IPS-NIHi11 (cell line): ENCODE measurements at regions not wholly inside any gene's neighbourhood (a gene's known extent, or its start where the extent isn't known, plus 50 kb on each side); places are given as distances from the start of the nearest gene placed in this dataset.
"Not testable (repeated sequence)": the region's sequence is repeated elsewhere in the genome, so short reads cannot be mapped to it uniquely, and the experiment has no call there.

Experiments used
- DNase-seq: peaks from one replicate; pipeline ENCODE4 v3.0.0; 2012; ENCODE audit warnings: mixed read lengths, low spot score

DNA sequence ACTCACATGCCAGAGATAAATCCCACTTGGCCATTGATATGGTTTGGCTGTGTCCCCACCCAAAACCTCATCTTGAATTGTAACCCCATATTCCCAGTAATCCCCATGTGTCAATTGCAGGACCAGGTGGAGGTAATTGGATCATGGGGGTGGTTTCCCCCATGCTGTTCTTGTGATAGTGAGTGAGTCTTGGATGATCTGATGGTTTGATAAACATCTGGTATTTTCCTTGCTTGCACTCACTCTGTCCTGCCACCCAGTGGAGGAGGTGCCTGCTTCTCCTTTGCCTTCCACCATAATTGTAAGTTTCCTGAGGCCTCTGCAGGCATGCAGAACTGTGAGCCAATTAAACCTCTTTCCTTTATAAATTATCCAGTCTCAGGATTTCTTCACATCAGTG, 50.4 kb upstream of the B3GAT2 start:
- not testable (repeated sequence) for DNase-seq

DNA sequence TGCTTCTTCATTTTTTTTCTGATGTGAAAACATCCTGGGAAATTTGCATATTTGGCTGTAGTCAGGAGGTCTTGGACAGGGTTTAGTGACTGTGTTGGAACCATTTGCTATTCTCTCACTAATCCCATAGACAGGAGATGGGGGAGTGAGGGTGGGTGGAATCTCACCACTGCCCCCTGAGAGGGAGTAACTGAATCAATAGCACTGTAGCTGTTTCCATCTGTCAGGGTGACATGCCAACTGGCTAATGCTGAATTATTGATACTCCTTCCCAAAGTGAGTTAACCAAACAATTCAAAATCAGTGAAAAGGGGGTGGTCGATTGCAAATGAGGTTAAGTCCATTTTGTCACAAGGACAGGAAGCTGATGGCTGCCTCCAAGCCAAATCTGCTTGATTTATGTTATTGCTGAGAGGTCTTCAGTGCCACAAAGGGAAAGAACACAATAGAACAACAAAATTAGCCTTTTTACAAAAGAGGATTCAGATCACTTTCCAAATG, 55.1 kb upstream of the B3GAT2 start:
- no peak for DNase-seq

DNA sequence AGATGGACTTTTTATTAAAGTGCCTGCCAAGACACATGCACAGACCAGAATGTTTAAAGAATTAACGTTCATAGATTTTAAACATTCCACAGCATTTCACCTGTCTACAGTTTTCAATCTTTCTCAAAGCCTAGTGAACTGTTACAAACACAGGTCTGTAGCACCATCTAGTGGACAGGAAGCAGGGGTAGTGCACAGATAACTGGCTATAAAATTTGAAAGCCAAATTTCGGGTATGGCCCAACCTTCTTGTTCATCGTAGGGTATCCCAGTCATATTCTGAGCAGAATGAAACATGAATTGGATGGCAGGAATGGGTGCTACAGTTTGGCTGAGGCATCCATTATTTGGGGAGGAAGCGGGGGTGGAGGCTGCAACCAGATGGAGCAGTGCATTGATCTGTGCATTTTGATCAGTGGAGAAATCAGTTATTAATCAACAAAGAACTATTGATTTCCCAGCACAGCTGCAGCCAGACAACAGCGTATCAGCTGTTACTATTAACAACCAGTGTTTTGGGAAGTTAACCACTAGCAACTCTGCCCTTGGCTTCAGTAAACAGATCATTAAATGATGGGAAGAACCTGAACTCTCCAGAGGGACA, 56.1 kb upstream of the B3GAT2 start:
- peak; percentile 70 for DNase-seq

DNA sequence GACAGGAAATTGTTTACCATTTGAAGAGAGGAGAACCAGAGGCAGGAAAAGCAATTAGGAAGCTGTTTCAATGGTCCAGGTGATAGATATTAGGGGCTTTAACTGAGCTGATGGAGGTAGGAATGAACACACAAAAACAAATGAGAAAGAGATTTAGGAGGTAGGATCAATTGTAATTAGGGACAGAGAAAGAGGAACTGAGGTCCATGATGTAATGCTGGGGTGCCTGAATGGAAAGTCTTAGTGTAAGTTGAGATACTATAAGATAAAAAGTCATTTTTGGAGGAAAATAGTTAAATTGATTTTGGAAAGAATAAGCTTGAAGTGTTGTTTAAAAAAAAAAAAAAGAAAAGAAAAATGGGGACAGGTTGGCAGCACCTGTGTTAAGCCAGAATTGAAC, 58.5 kb upstream of the B3GAT2 start:
- DNase-seq: no peak

DNA sequence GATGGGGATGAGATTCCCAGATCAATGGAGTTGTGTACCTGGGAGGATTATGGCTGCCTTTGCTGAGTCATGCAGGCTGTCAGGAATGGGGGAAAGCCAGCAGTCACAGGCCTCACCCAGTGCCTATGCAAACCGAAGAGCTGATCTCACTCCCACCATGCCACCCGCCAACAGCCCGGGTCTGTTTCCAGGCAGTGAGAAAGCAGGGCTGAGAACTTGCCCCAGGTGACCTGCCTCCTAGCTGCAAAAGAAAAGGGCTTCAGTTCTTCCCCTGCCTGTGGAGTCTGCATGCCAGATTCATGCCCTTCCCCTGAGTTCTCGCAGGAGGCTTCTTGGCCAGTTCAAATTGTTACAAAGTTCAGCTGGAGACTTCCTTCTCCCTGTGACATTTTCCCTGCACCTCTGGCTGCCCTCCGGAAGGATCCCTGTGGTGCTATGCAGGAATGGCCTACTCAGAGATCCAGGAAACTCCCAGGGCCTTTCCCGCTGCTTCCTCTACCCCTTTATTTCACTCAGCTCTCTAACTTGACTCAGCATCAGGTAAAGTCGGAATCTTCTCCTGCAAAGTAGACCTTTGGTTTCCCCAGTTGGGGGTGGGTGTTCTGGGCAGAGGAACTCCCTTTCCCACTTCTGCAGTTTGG, 71.5 kb upstream of the B3GAT2 start:
- DNase-seq: no peak

DNA sequence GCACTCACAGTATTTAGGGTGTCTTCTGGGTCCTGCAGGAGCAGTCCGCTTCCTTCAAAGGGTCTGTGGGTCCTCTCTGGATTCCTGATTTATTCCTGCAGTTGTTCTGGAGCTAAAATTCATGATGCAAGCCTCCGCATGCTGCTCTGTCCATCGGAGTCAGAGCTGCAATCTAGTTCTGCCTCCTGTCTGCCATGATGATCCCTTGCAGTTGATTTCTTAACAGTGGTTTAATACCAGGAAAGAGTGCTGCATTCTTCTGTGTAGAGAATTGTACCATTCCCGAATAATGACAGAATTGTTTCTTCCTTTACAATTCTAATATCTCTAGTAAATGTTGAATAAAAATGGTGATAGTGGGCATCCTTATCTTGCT, 72.0 kb upstream of the B3GAT2 start:
- DNase-seq: no peak

DNA sequence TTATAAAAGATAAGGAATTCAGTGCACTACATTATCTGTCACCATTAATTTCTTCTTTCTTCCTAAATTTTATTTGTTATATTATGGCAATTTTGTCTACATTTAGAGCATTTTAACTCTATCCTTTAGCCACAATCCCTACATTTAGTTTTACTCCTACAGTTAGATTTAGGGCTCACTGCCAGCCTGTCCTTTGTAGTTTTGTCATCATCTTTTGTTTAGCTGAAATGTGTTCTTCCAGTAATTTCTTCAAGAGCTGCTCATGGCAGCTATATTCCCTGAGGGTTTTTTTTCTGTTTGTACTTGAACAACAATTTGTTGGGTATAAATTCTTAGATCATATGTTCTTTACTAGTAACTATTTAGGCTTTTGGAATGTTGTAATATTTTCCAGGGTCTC, 72.7 kb upstream of the B3GAT2 start:
- no peak for DNase-seq

DNA sequence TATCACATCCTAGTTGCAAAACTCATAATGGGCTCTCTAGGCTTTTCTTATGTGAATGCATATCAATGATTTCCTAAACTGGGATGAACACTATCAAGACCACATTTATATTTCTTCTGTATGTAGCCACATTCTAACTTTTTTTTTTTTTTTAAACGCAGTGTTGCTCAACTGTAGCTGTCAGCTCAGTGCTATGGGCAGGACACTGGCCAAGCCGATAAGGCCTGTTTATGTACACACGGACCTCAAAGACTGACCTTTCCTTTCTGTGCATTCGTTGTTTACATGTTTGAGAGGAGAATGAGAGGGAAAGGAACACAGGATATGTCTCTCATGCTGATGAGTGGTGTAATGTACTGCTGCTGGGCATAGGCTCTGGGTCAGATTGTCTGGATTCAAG, 75.1 kb upstream of the B3GAT2 start:
- no peak for DNase-seq

DNA sequence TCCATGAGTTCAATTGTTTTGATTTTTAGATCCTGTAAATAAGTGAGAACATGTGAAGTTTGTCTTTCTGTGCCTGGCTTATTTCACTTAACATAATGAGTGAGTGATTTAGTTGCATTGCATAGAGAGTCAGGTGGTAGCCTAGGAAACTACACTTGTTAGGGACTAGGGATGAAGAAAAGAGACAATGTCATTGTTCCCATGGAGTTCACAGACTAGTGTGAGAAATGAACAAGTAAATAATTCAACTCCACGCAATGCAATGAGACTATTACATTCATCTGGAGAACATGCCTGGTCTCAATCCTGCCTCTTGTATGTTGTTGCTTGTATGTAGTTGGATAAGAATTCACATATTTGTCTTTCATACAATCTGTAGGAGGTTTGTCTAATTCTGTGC, 76.3 kb upstream of the B3GAT2 start:
- DNase-seq: no peak

DNA sequence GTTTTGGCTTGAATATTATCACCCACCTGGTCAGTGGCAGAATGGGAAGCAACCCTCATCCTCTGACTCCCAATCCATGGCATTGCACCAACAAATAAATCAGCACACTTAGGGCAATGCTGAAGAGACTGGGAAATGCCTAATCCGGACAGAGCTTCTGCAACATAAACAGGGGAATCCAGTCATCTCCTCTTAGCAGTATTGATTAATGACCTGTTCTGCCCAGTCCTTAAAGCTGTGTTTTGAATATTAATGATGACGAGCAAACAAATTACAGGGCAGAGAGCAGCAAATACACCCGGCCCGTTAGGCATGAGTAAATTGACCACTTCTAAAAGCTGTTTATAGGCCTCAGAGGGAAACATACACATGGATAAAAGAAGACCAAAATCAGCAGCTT, 77.0 kb upstream of the B3GAT2 start:
- DNase-seq: no peak

DNA sequence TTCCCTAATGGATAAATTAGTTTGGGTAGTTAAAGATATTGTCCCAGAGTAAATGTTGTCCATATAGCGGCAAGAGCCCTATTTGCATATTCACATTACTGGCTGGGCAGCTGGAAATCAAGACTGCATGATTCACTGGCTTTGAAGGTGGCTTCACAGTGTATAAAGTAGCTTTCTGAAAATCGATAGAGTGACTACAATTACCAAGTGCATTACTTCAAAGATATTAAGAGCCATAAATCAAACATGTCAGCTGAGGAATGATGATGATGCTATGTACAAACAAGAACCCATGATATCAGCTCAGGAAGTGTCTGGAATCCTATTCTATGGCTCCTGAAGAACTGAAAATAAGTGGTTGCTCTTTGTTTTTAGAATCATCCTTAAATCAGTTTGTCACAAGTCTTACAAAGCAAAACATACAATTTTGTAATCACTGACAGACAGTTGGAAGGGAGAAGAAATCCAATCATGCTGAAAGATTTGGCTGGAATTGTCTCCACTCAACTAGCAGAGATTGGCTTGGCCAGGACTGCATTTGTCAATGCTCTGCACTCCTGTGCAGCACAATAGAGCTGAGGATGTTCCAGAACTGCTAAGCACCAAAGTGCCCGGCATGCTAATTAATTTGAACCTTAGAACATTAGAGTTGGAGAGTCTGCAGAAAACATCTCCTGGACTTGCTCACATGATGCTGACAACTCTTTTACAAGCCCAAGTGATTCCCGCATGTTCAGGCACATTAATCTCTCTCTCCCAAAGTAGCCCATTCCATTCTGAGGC, 77.9 kb upstream of the B3GAT2 start:
- no peak for DNase-seq

DNA sequence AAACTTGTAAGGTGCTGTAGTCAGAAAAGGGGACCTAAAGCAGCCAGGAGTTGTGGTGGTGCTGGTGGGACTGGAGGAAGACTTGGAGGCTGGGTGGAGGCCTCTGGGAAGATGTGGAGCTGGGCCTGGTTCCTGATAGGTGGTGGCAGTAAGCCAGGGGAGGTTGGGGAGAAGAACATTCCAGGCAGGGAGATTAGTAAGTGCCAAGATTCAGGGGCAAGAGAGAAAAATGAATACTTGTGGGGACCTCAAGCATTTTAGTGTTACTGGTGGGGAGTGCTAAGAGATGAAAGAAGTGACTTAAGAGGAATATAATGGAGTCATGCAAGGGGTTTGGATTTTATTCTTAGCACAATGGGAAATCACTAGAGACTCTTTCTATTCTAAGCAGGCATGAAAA, 79.0 kb upstream of the B3GAT2 start:
- DNase-seq: no peak

DNA sequence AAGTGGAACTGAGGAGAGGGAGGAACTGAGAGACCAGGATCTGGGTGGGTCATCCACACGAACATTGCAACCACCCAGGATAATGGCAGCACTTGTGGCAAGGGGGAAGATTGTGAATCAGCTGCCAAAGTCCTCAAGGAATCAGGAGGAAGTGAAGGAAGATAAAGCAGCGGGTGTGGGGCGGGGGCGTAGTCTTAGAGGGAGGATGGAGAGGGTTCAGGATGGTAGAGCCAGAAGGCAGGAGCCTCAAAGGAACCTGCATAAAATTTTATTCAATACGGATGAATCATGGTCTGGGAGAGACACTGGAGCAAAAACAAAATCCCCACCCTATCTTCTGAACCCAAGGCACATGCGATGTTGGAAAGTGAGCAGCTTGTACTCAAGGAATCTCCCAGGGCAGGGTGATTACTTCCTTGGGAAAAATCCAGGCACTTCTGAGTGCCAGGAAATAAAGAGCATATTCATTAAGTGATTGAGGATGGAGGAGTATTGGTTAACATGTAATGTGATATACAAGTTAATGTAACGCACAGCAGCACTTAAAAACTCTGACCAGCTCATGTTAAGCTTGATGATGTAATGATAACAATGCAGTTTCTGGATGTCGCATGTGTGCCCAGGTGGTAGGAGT, 82.0 kb upstream of the B3GAT2 start:
- DNase-seq: no peak

DNA sequence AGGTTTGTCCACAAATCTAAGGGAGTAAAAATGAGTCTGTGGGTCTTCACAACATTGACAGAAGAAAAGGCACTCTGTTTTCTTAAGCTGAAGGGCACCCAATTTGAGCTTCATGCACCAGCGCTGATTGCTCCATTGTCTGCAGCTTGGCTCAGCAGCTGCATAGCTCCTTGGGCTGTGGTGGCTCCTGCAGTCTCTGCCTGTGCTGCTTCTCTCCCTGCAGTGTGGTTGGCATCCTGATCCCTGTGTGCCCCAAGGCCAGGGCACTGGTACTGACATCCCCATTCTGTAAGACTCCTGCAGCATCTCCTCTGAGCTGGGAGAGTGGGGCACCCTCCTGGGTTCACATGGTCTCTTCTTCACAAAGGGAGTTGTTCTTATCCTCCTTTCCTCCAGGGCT, 83.2 kb upstream of the B3GAT2 start:
- no peak for DNase-seq

DNA sequence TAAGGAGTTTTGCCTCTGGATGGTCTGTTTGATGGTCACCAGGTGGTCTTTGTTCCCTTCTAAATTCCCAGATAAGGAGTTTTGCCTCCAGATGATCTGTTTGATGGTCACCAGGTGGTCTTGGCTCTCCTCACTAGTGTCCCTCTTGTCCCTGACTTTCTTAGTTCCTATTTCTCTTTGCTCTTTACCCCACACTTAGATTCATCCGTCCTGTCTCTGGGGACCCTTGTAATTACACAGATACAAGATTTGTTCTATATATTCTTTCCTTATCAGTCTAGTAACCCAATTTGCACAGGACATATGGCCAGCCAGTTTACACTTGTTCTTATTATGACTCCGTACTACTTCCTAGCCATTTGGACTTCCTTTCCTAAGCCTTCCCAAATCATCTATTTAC, 84.0 kb upstream of the B3GAT2 start:
- DNase-seq: no peak

DNA sequence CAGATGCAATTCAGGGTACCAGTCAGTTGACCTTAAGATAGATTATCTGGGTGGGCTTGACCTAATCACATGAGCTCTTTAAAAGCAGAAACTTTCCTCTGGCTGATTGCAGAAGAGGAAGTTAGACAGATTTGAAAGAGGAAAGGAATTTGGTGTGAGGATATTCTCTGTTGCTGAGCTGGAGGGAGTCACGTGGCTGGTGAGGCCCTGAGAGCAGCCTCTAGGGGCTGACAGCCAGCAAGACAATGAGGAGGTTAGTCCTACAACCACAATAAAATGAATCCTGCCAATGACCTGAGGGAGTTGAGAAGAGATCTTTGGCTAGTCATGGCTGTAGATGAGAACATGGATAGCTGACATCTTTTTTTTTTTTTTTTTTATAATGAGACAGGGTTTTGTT, 87.0 kb upstream of the B3GAT2 start:
- no peak for DNase-seq

DNA sequence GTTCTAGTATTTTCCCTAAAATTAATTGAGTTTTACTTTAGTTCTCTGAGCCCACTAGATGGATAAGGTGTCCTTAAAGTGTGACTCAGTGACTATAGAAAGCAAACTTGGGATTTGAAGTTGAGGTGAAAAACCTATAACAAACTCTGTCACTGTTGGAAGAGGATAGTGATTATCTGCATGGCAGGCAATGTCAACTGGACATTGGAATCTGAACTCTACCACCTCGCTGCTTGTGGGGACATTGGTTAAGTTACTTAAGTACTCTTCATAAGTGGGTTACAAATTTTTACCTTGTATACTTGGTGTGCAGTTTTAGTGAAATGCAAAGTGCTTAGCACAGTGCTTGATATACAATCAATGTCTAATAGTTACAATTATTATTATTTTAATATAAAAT, 87.9 kb upstream of the B3GAT2 start:
- DNase-seq: no peak

DNA sequence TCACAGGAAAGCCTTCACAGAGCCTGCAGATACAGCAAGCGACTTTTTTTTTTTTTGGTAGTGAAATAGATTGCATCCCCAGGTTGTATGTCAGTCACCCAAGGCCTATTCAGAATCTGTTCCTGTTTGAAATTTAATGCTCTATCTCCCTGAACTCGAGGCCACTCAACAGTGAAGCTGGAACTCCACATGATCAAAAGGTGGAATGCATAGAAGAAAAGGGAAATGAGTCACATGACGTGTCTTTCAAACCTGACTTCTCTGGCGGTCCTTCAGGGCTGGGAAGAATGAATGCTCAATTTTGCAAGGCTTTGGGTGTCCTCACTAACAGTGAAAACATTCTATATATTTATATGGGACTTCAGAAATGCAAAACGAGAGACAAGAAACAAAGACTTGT, 88.4 kb upstream of the B3GAT2 start:
- no peak for DNase-seq

DNA sequence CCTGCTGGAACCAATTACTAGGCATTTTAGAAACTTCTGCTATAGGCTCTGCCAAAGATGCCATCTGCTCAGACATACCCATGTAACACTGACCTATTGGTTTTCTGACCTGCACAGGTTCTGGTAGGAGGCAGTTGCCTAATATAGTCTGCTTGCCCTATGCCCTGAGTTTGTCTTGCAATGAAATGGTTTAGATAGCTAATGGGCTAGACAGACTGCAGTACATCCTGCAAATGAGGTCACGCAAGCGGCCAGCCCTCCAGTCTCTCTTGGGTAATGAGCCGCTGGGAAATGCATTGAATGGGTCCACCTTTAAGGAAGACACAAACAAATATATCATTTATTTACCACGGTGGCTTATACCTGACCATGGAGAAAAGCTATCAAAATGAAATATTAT, 90.6 kb upstream of the B3GAT2 start:
- no peak for DNase-seq

DNA sequence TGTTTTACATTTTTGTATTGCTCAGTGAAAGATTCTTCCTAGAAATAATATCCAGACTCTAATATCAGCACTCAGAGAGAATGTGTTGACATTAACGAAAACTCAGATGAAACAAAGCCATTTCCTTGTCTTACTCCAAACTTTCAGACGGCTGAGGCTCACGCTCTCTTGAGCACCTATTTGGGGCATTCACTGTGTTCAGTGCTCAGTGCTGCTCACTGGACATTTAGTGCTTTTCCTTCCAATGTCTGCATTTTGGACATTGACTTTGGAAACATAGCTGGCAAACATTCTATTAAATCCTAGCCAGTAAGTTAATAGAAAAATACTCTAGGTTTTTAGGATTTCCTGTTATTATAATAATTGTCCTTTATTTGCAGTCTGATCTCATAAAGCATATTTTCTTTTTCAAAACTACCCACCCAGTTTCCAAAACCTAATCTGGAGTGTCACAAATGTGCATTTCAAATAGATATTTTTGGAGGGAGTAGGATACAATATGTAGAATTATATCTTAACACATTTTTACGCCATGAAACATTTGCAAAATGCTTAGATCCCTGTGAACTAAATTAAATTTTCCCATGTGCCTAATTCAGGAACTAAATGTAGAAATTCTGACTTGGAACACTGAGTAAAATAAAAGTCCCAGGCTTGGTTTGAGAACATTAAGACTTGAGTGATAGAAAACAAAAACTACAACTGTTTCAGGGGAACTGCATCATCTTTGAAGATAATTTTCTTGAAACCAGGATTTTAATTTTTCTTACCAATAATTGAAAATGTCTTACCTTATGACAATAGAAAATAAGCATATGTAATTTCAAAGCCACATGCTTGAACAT, 91.7 kb upstream of the B3GAT2 start:
- no peak for DNase-seq

DNA sequence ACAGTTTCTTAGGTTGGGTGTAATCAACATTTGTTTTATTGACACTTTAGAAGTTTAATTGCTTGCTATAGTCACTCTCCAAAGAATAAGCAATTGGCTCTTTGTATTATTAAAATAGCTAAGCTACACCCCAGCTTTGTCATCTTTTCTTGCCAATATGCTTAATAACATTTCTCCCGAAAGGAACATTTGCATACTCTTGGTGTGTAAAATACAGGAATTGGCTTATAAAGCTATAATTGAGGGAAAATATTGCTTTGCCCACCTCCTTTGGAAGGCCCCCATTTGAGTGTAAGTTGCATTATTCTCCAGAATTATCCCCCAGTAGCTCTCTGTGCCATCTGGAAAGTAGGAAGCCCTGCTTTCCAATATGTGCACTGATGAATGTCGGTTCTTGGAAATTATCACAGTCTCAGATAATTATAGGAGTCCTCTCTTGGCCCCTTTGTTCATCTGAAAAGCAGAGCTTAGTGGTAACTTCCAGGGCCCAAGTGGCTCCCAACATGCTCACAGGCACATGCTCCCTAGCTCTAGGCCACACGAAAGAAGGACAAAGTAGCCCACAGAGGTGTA, 92.4 kb upstream of the B3GAT2 start:
- no peak for DNase-seq

DNA sequence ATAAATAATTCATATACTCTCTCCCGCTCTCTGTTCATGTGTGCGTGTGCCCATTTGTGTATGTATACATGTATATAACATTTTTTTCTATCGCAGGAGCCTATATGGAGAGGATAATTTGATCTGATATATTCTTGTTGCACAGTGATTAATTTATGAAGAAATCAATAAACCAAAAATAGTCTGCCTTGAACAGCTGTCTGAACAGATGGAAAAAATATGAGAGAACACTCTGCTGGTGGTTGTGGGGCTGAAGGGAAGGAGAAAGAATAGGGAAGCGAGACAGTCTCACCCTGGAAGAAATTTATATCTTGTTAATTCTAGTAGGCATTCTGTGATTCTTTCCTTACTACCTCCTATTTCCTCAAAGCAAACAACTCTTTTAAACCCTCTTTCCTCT, 96.6 kb upstream of the B3GAT2 start:
- no peak for DNase-seq
